Small intestine (tissue), 7 donors: ENCODE measurements at regions not wholly inside any gene's neighbourhood (a gene's known extent, or its start where the extent isn't known, plus 50 kb on each side); places are given as distances from the start of the nearest gene placed in this dataset.

Experiments used
- DNase-seq, 2 donors: peaks; one replicate each; pipeline versions ENCODE4 v3.0.0 to v3.0.0-alpha.2; 2013
- FAIRE-seq: peaks from 2 replicates; lab custom pipeline; 2012; peaks lifted over from hg19 to GRCh38; lab: Jason Lieb, UNC
- H3K27ac ChIP-seq, 3 donors: one replicate each; pipeline ENCODE4 v1.5.1; 2013; ENCODE audit warnings: low read length in 2 of 3, mild to moderate bottlenecking in 2 of 3, control low read depth in 1 of 3, inconsistent platforms in 1 of 3, low read depth in 1 of 3, moderate library complexity in 1 of 3
- H3K27me3 ChIP-seq, 3 donors: one replicate each; pipeline ENCODE4 v1.6.1; 2013; ENCODE audit warnings: low read length in 3 of 3, inconsistent platforms in 1 of 3; ENCODE audit not compliant: control insufficient read depth in 3 of 3, insufficient read depth in 3 of 3
- H3K36me3 ChIP-seq, 3 donors: one replicate each; pipeline ENCODE4 v1.6.1; 2013; ENCODE audit warnings: low read length in 3 of 3, inconsistent platforms in 1 of 3, low read depth in 1 of 3, mild to moderate bottlenecking in 1 of 3, moderate library complexity in 1 of 3; ENCODE audit not compliant: control insufficient read depth in 3 of 3, insufficient read depth in 2 of 3
- H3K4me1 ChIP-seq, 3 donors: one replicate each; pipeline ENCODE4 v1.6.1; 2013; ENCODE audit warnings: low read length in 2 of 3, inconsistent platforms in 1 of 3, low read depth in 1 of 3, mild to moderate bottlenecking in 1 of 3, moderate library complexity in 1 of 3; ENCODE audit not compliant: control insufficient read depth in 3 of 3, insufficient read depth in 2 of 3
- H3K4me3 ChIP-seq, 3 donors: one replicate each; pipeline ENCODE4 v1.5.1; 2013; ENCODE audit warnings: low read length in 3 of 3, control low read depth in 1 of 3, inconsistent platforms in 1 of 3, low read depth in 1 of 3, mild to moderate bottlenecking in 1 of 3, moderate library complexity in 1 of 3
- H3K9me3 ChIP-seq, 2 donors: one replicate each; pipeline ENCODE4 v1.6.1; 2013; ENCODE audit warnings: low read depth in 1 of 2, low read length in 1 of 2; ENCODE audit not compliant: control insufficient read depth in 2 of 2, insufficient read depth in 1 of 2
- WGBS, 3 donors: extraction: QIAGEN DNeasy Blood & Tissue Kit; methylation state at CpG; one replicate each; pipeline ENCODE4 v1.1.7; 2013; 5-methylcytosine and 5-hydroxymethylcytosine counted together
- donor health status: healthy with polysubstance abuse.
- donor health status: control.
- donor health status: control.
- donor health status: Bipolar disorder and iron deficiency.
- donor health status: healthy.

- Histone ChIP-seq H3K9me3 (no peaks in the 10 kb centered on the region), H3K4me1 (peaks cover 0 to 18% (median 0%) of the 10 kb centered on the region in 3 donors), H3K4me3 (no peak overlapping the region), H3K27me3 (no peaks in the 10 kb centered on the region), H3K27ac (peak overlapping the region; percentile 58 to 93 (median 89)), H3K36me3 (no peaks in the 10 kb centered on the region)
- no peak for FAIRE-seq
- DNase-seq: peak; percentile 72 to 90
- WGBS, 3 donors: 33 to 64% (median 61%) methylated on average over 4 to 5 of the region's 5 CpGs
Observed at GRCh38 chrX:123809854-123810375, 49.9 kb upstream of the XIAP start.
